ENCODE measurements at regions not wholly inside any gene's neighbourhood (a gene's known extent, or its start where the extent isn't known, plus 50 kb on each side); places are given as distances from the start of the nearest gene placed in this dataset.
"Not testable (repeated sequence)": the region's sequence is repeated elsewhere in the genome, so short reads cannot be mapped to it uniquely, and the experiment has no call there.

- peak overlapping the region; percentile 80 for H3K27ac ChIP-seq
- no peaks in the 10 kb centered on the region for H3K9me3 ChIP-seq
- H3K36me3 ChIP-seq (ENCODE audit: insufficient read depth in 1 of 2, low read depth in 1 of 2): no peaks in the 10 kb centered on the region
- peak overlapping the region; percentile 27 for H3K4me3 ChIP-seq
- peaks cover 11% of the 10 kb centered on the region for H3K4me1 ChIP-seq
- 59 to 73% (median 62%) methylated on average over 2 of the region's 2 CpGs for WGBS, 3 donors
- no peak for DNase-seq
- no peaks in the 10 kb centered on the region for H3K27me3 ChIP-seq (ENCODE audit: insufficient read depth in 3 of 3, low read length in 2 of 3)
- no peak for TF ChIP-seq CTCF (IDR thresholded peaks at IDR 0.05)
- intact Hi-C loops (cut with DNase I): no loop called here
- ATAC-seq: no peak
Measured at GRCh38 chr4:128758314-128758922, 51.1 kb upstream of the JADE1 start.

GRCh38 chr4:128757712-128758111 lies 51.8 kb upstream of the JADE1 start:
- Histone ChIP-seq H3K4me1 (peaks cover 11% of the 10 kb centered on the region), H3K4me3 (peak overlapping the region; percentile 27), H3K27me3 (ENCODE audit: insufficient read depth in 3 of 3, low read length in 2 of 3) (no peaks in the 10 kb centered on the region), H3K27ac (peak overlapping the region; percentile 80), H3K9me3 (no peaks in the 10 kb centered on the region), H3K36me3 (ENCODE audit: insufficient read depth in 1 of 2, low read depth in 1 of 2) (no peaks in the 10 kb centered on the region)
- peak; percentile 30 for TF ChIP-seq CTCF (IDR thresholded peaks at IDR 0.05)
- intact Hi-C loops (cut with DNase I): no loop called here
- DNase-seq: peak; percentile 43 to 84
- WGBS, 3 donors: 11 to 19% (median 14%) methylated on average over 3 of the region's 3 CpGs
- ATAC-seq: peak; percentile 98 to 100 (median 100)

- 89 to 91% (median 90%) methylated on average over 4 of the region's 4 CpGs for WGBS, 3 donors
- Histone ChIP-seq H3K4me3 (no peak overlapping the region), H3K9me3 (no peaks in the 10 kb centered on the region), H3K27ac (no peak overlapping the region), H3K27me3 (ENCODE audit: insufficient read depth in 3 of 3, low read length in 2 of 3) (no peaks in the 10 kb centered on the region), H3K4me1 (no peaks in the 10 kb centered on the region), H3K36me3 (ENCODE audit: insufficient read depth in 1 of 2, low read depth in 1 of 2) (no peaks in the 10 kb centered on the region)
- intact Hi-C loops (cut with DNase I): no loop called here
- ATAC-seq: no peak
- TF ChIP-seq CTCF (IDR thresholded peaks at IDR 0.05): no peak
- DNase-seq: no peak
Measured at GRCh38 chr4:128751354-128751753, 58.1 kb upstream of the JADE1 start.

GRCh38 chr4:128741748-128742147 lies 67.8 kb upstream of the JADE1 start:
- H3K27me3 ChIP-seq (ENCODE audit: insufficient read depth in 3 of 3, low read length in 2 of 3); H3K36me3 ChIP-seq (ENCODE audit: insufficient read depth in 1 of 2, low read depth in 1 of 2); ATAC-seq; intact Hi-C loops (cut with DNase I); H3K27ac ChIP-seq; H3K4me1 ChIP-seq; H3K4me3 ChIP-seq; H3K9me3 ChIP-seq; DNase-seq: not testable (repeated sequence)
- WGBS, 3 donors: 92 to 96% (median 96%) methylated on average over 7 of the region's 7 CpGs

GRCh38 chr4:128737098-128737513 lies 72.4 kb upstream of the JADE1 start:
- Histone ChIP-seq H3K36me3 (ENCODE audit: insufficient read depth in 1 of 2, low read depth in 1 of 2) (no peaks in the 10 kb centered on the region), H3K9me3 (no peaks in the 10 kb centered on the region), H3K4me3 (no peak overlapping the region), H3K4me1 (no peaks in the 10 kb centered on the region), H3K27ac (no peak overlapping the region), H3K27me3 (ENCODE audit: insufficient read depth in 3 of 3, low read length in 2 of 3) (no peaks in the 10 kb centered on the region)
- ATAC-seq: no peak
- no peak for TF ChIP-seq CTCF (IDR thresholded peaks at IDR 0.05)
- no peak for DNase-seq
- intact Hi-C loops (cut with DNase I): no loop called here
- WGBS, 3 donors: 87 to 92% (median 88%) methylated on average over 9 of the region's 9 CpGs
